H1 (cell line): ENCODE measurements at regions not wholly inside any gene's neighbourhood (a gene's known extent, or its start where the extent isn't known, plus 50 kb on each side); places are given as distances from the start of the nearest gene placed in this dataset.

ENCODE experiments used
- CTCF ChIA-PET: fragments of 300-600 bp; sonication (Branson Sonifier 250); formaldehyde crosslinking; loops from one replicate; lab custom pipeline; 2021; ENCODE audit not compliant: partially characterized antibody; lab: Charles Lee
- POLR2A ChIA-PET: fragments of 300-600 bp; sonication (Branson Sonifier 250); formaldehyde crosslinking; loops from one replicate; lab custom pipeline; 2021; ENCODE audit warnings: inconsistent platforms; ENCODE audit not compliant: partially characterized antibody; lab: Charles Lee
- DNase-seq, 2 experiments: peaks; one replicate each; pipeline versions ENCODE4 v3.0.0 to v3.0.0-alpha.2; 2010 to 2022; ENCODE audit warnings: low spot score in 2 of 2, low read depth in 1 of 2, mixed read lengths in 1 of 2
- FAIRE-seq: peaks from 2 replicates; lab custom pipeline; 2011; peaks lifted over from hg19 to GRCh38; lab: Jason Lieb, UNC
- H2AFZ ChIP-seq: 2 replicates; pipeline ENCODE4 v1.8.1; 2012; ENCODE audit warnings: low read length, inconsistent platforms
- H2AK5ac ChIP-seq: 2 replicates; pipeline ENCODE4 v1.6.1; 2013; ENCODE audit warnings: low read depth, low read length
- H2BK120ac ChIP-seq: replicated peaks from 2 replicates; pipeline ENCODE3; 2013; ENCODE audit warnings: low read depth, low read length, inconsistent platforms
- H2BK12ac ChIP-seq: 2 replicates; pipeline ENCODE4 v1.6.1; 2013; ENCODE audit warnings: low read depth, low read length
- H2BK15ac ChIP-seq: 2 replicates; pipeline ENCODE4 v1.6.1; 2013; ENCODE audit warnings: low read length
- H2BK20ac ChIP-seq: 2 replicates; pipeline ENCODE4 v1.6.1; 2013; ENCODE audit warnings: low read length
- H2BK5ac ChIP-seq: 2 replicates; pipeline ENCODE4 v1.6.1; 2013; ENCODE audit warnings: low read depth, low read length
- H3K14ac ChIP-seq: 2 replicates; pipeline ENCODE4 v1.6.1; 2013; ENCODE audit warnings: inconsistent platforms; ENCODE audit not compliant: insufficient read length
- H3K18ac ChIP-seq: 2 replicates; pipeline ENCODE4 v1.6.1; 2013; ENCODE audit warnings: low read length; ENCODE audit errors: extremely low read depth
- H3K23ac ChIP-seq: 2 replicates; pipeline ENCODE4 v1.6.1; 2013; ENCODE audit warnings: inconsistent platforms; ENCODE audit not compliant: insufficient read length
- H3K23me2 ChIP-seq: 2 replicates; pipeline ENCODE4 v1.6.1; 2013; ENCODE audit warnings: low read depth, low read length
- H3K27ac ChIP-seq: 2 replicates; pipeline ENCODE4 v1.6.1; 2011; ENCODE audit warnings: low read depth, low read length, inconsistent platforms
- H3K27me3 ChIP-seq, 4 experiments: replicated peaks in 1 of 4; 1 replicate in 1 of 4; 2 replicates in 3 of 4; pipeline versions ENCODE4 v1.6.1 to v1.8.1; 2011 to 2013; ENCODE audit warnings: low read length in 3 of 4, mild to moderate bottlenecking in 3 of 4, inconsistent platforms in 2 of 4, mixed read lengths in 2 of 4, moderate library complexity in 1 of 4; ENCODE audit not compliant: control insufficient read depth in 3 of 4, insufficient read depth in 3 of 4; ENCODE audit errors: extremely low read depth in 1 of 4
- H3K36me3 ChIP-seq, 4 experiments: 2 replicates each; pipeline versions ENCODE4 v1.6.1 to v1.8.1; 2011 to 2013; ENCODE audit warnings: mild to moderate bottlenecking in 4 of 4, low read length in 3 of 4, moderate library complexity in 2 of 4, control low read depth in 1 of 4, inconsistent platforms in 1 of 4; ENCODE audit not compliant: insufficient read depth in 4 of 4, control insufficient read depth in 2 of 4
- H3K4ac ChIP-seq: replicated peaks from 2 replicates; pipeline ENCODE3; 2013; ENCODE audit warnings: low read length, low read depth, mixed read lengths, inconsistent platforms; ENCODE audit not compliant: insufficient read length
- H3K4me1 ChIP-seq, 4 experiments: replicated peaks in 1 of 4; 1 replicate in 1 of 4; 2 replicates in 3 of 4; pipeline versions ENCODE4 v1.6.1 to v1.8.1; 2011 to 2013; ENCODE audit warnings: low read length in 3 of 4, inconsistent platforms in 2 of 4, mixed read lengths in 1 of 4; ENCODE audit not compliant: insufficient read depth in 4 of 4, control insufficient read depth in 3 of 4
- H3K4me2 ChIP-seq, 2 experiments: 2 replicates each; pipeline versions ENCODE4 v1.6.1 to v1.8.1; 2011 to 2013; ENCODE audit warnings: low read depth in 2 of 2, low read length in 2 of 2, control low read depth in 1 of 2, inconsistent platforms in 1 of 2, mild to moderate bottlenecking in 1 of 2; ENCODE audit not compliant: insufficient read depth in 1 of 2
- H3K4me3 ChIP-seq, 4 experiments: fragments of 200-600, 300-600 bp in 1 of 4; sonication (generic), shearing (Covaris generic), sonication (Bioruptor Twin) in 1 of 4; 2 replicates each; pipeline versions ENCODE4 v1.5.1 to v1.8.1; 2011 to 2016; ENCODE audit warnings: low read length in 4 of 4, low read depth in 3 of 4, control low read depth in 2 of 4, inconsistent platforms in 2 of 4, mild to moderate bottlenecking in 2 of 4, mixed read lengths in 1 of 4, moderate library complexity in 1 of 4; ENCODE audit not compliant: insufficient read depth in 2 of 4; ENCODE audit errors: extremely low read depth in 1 of 4
- H3K56ac ChIP-seq: replicated peaks from 2 replicates; pipeline ENCODE3; 2013; ENCODE audit warnings: low read depth, mild to moderate bottlenecking, mixed read lengths, low read length, inconsistent platforms; ENCODE audit not compliant: insufficient read length
- H3K79me1 ChIP-seq: 2 replicates; pipeline ENCODE4 v1.6.1; 2013; ENCODE audit warnings: low read depth, low read length, control low read depth
- H3K79me2 ChIP-seq, 2 experiments: 2 replicates each; pipeline versions ENCODE4 v1.6.1 to v1.8.1; 2012 to 2013; ENCODE audit warnings: low read length in 2 of 2, mild to moderate bottlenecking in 2 of 2, inconsistent platforms in 1 of 2; ENCODE audit not compliant: insufficient read depth in 2 of 2, control insufficient read depth in 1 of 2
- H3K9ac ChIP-seq, 4 experiments: replicated peaks in 1 of 4; 1 replicate in 1 of 4; 2 replicates in 3 of 4; pipeline versions ENCODE4 v1.6.1 to v1.8.1; 2011 to 2013; ENCODE audit warnings: low read depth in 3 of 4, low read length in 3 of 4, control low read depth in 2 of 4, mild to moderate bottlenecking in 2 of 4, moderate library complexity in 2 of 4, inconsistent platforms in 1 of 4; ENCODE audit errors: extremely low read depth in 1 of 4
- H3K9me3 ChIP-seq, 2 experiments: 2 replicates each; pipeline versions ENCODE4 v1.6.1 to v1.8.1; 2012 to 2013; ENCODE audit warnings: mild to moderate bottlenecking in 2 of 2, moderate library complexity in 2 of 2, control low read depth in 1 of 2, inconsistent platforms in 1 of 2, low read depth in 1 of 2, low read length in 1 of 2, mixed read lengths in 1 of 2; ENCODE audit not compliant: insufficient read depth in 2 of 2
- H4K20me1 ChIP-seq, 2 experiments: replicated peaks in 1 of 2; 2 replicates each; pipeline versions ENCODE3 to v1.8.1; 2011 to 2013; ENCODE audit warnings: inconsistent platforms in 2 of 2, low read length in 2 of 2, mild to moderate bottlenecking in 1 of 2; ENCODE audit not compliant: insufficient read depth in 2 of 2, control insufficient read depth in 1 of 2
- H4K5ac ChIP-seq: 2 replicates; pipeline ENCODE4 v1.6.1; 2013; ENCODE audit warnings: low read length, low read depth, mixed read lengths, inconsistent platforms; ENCODE audit not compliant: insufficient read length
- H4K8ac ChIP-seq: 2 replicates; pipeline ENCODE4 v1.8.0; 2013; ENCODE audit warnings: mild to moderate bottlenecking, moderate library complexity, low read length, inconsistent platforms; ENCODE audit not compliant: insufficient read depth; ENCODE audit errors: extremely low read depth
- H4K91ac ChIP-seq: replicated peaks from 2 replicates; pipeline ENCODE3; 2013; ENCODE audit warnings: low read length, mixed read lengths, inconsistent platforms; ENCODE audit not compliant: insufficient read length
- ATF2 ChIP-seq: IDR thresholded peaks from 2 replicates; pipeline ENCODE4 v1.6.1; 2012; ENCODE audit warnings: low read length, inconsistent platforms
- ATF3 ChIP-seq: IDR thresholded peaks from 2 replicates; pipeline ENCODE4 v1.6.1; 2011; ENCODE audit warnings: low read depth, mild to moderate bottlenecking, low read length; ENCODE audit not compliant: insufficient read depth
- CHD1 ChIP-seq: IDR thresholded peaks from 2 replicates; pipeline ENCODE4 v1.6.1; 2012; ENCODE audit warnings: low read depth, low read length, improper control_type of control experiment
- CHD2 ChIP-seq: IDR thresholded peaks from 2 replicates; pipeline ENCODE4 v1.6.1; 2012; ENCODE audit warnings: low read length, improper control_type of control experiment
- GTF2F1 ChIP-seq: IDR thresholded peaks from 2 replicates; pipeline ENCODE4 v1.6.1; 2012; ENCODE audit warnings: low read depth, low read length, improper control_type of control experiment, borderline replicate concordance
- MAX ChIP-seq: IDR thresholded peaks from 2 replicates; pipeline ENCODE4 v1.6.1; 2012; ENCODE audit warnings: inconsistent platforms
- NANOG ChIP-seq: IDR thresholded peaks from 2 replicates; pipeline ENCODE4 v1.6.1; 2011; ENCODE audit warnings: low read length, low read depth, mild to moderate bottlenecking, inconsistent platforms; ENCODE audit not compliant: insufficient read depth, poor library complexity, severe bottlenecking
- SIN3A ChIP-seq, 2 experiments: IDR thresholded peaks in 1 of 2; conservative IDR thresholded peaks in 1 of 2; 2 replicates each; pipeline ENCODE4 v1.6.1; 2011 to 2012; ENCODE audit warnings: low read length in 2 of 2, improper control_type of control experiment in 1 of 2, low read depth in 1 of 2, mild to moderate bottlenecking in 1 of 2
- SUZ12 ChIP-seq: fragments of 200-600 bp; sonication (generic); IDR thresholded peaks from 2 replicates; pipeline ENCODE4 v1.6.1; 2012; ENCODE audit warnings: mild to moderate bottlenecking, inconsistent platforms, low read length, moderate library complexity, mixed read lengths
- ZNF274 ChIP-seq: IDR thresholded peaks from 2 replicates; pipeline ENCODE4 v1.7.0; 2012; ENCODE audit warnings: low read length, borderline replicate concordance; ENCODE audit errors: extremely low read depth
- WGBS, 2 experiments: shearing (Covaris generic) in 1 of 2; methylation state at CpG; one replicate each; pipeline versions ENCODE4 v1.1.6 to v1.1.7; 2013 to 2015; ENCODE audit warnings: low lambda C conversion rate in 2 of 2, mixed read lengths in 2 of 2, inconsistent platforms in 1 of 2, low coverage in 1 of 2, missing lambda C conversion rate in 1 of 2; ENCODE audit not compliant: insufficient replicate concordance in 2 of 2, insufficient coverage in 1 of 2, insufficient read length in 1 of 2; ENCODE audit errors: extremely low coverage in 1 of 2, missing lambda C conversion rate in 1 of 2; 5-methylcytosine and 5-hydroxymethylcytosine counted together

- H2AK5ac ChIP-seq: no peak overlapping the region
- no peak overlapping the region for H2BK20ac ChIP-seq
- DNase-seq (no peak), FAIRE-seq (no peak)
- no peak overlapping the region for H3K23ac ChIP-seq
- no peak overlapping the region for H3K4ac ChIP-seq
- no peaks in the 10 kb centered on the region for H3K79me1 ChIP-seq
- no peak overlapping the region for H3K27ac ChIP-seq
- no peak overlapping the region for H2AFZ ChIP-seq
- no peak overlapping the region for H2BK15ac ChIP-seq
- no peak overlapping the region for H4K91ac ChIP-seq
- peaks cover 3 to 5% of the 10 kb centered on the region in 2 experiments; a peak in 2 of 4 replicates for H3K9me3 ChIP-seq
- H4K5ac ChIP-seq: no peak overlapping the region
- no peaks in the 10 kb centered on the region for H3K27me3 ChIP-seq
- H2BK120ac ChIP-seq: no peak overlapping the region
- H3K9ac ChIP-seq: no peak overlapping the region
- H3K79me2 ChIP-seq: no peaks in the 10 kb centered on the region
- WGBS, 2 experiments: 84% methylated on average over 4 of the region's 4 CpGs; no CpG with 5 or more reads in 1 of the 2 experiments
- H4K20me1 ChIP-seq: no peaks in the 10 kb centered on the region
- ChIA-PET POLR2A (no interaction called here), CTCF (interaction anchor here (1.1 to 2.1 kb wide), 4 partner anchors 8 to 91 kb away, joined by 4 to 10 read pairs (median 4); no protein-coding TSS in a partner anchor)
- no peak overlapping the region for H3K56ac ChIP-seq
- no peak overlapping the region for H3K4me2 ChIP-seq
- H3K14ac ChIP-seq: no peak overlapping the region
- H2BK12ac ChIP-seq: no peak overlapping the region
- no peaks in the 10 kb centered on the region for H3K23me2 ChIP-seq
- peaks cover 0 to 4% (median 3%) of the 10 kb centered on the region in 4 experiments; a peak in 4 of 7 replicates for H3K4me1 ChIP-seq
- no peak overlapping the region for H3K18ac ChIP-seq
- no peak overlapping the region for H3K4me3 ChIP-seq
- no peak overlapping the region for H4K8ac ChIP-seq
- H2BK5ac ChIP-seq: no peak overlapping the region
- no peaks in the 10 kb centered on the region for H3K36me3 ChIP-seq
- no peak for TF ChIP-seq NANOG
- no peak for TF ChIP-seq ATF2
- no peak for TF ChIP-seq ATF3
- no peak for TF ChIP-seq SUZ12
- no peak for TF ChIP-seq CHD1
- no peak for TF ChIP-seq GTF2F1
- TF ChIP-seq MAX: no peak
- no peak for TF ChIP-seq SIN3A (conservative IDR thresholded peaks at IDR 0.05 in 1 of 2, IDR thresholded peaks at IDR 0.05 in 1 of 2; ENCODE audit: low read depth in 1 of 2, low read length in 2 of 2)
- TF ChIP-seq CHD2: no peak
- no peak for TF ChIP-seq ZNF274
These were observed 126.6 kb downstream of the VAPA start for GRCh38 chr18:10040287-10041011.
